ENCODE measurements at regions not wholly inside any gene's neighbourhood (a gene's known extent, or its start where the extent isn't known, plus 50 kb on each side); places are given as distances from the start of the nearest gene placed in this dataset.
"Not testable (repeated sequence)": the region's sequence is repeated elsewhere in the genome, so short reads cannot be mapped to it uniquely, and the experiment has no call there.

DNA sequence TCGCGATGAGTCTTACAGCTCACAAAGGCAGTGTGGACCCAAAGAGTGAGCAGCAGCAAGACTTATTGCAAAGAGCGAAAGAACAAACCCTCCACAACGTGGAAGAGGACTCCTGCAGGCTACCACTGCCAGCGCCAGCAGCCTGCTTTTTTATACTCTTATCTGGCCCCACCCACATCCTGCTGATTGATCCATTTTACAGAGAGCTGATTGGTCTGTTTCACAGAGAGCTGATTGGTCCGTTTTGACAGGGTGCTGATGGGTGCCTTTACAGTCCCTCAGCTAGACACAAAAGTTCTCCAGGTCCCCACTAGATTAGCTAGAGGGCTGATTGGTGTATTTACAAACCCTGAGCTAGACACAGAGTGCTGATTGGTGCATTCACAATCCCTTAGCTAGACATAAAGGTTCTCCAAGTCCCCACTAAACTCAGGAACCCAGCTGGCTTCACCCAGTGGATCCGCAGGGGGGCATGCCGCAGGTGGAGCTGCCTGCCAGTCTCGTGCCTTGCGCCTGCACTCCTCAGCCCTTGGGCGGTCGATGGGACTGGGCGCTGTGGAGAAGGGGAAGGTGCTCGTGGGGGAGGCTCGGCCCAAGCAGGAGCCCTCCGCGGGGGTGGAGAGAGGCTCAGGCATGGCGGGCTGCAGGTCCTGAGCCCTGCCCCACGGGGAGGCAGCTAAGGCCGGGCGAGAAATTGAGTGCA, 75.7 kb downstream of the QDPR start:
- not testable (repeated sequence) for H3K4me3 ChIP-seq (ENCODE audit: low read depth, low read length)

DNA sequence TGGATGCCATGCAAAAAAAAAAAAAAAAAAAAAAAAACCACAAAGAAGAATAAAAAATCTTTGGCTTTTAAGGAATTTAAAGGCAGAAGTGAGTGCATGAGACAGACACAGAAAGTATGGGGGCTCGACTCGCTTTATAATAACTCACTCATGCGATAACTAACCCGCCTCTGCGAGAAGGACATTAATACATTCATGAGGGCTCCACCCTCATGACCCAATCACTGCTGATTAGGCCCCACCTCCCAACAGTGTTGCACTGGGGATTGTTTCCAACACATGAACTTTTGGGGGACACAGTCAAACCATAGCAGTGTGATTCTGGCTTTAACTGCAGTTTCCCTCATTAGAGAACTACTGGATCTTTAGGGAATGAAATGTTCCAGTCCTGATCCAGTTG, 78.1 kb downstream of the QDPR start:
- TF ChIP-seq, protein P1, sequence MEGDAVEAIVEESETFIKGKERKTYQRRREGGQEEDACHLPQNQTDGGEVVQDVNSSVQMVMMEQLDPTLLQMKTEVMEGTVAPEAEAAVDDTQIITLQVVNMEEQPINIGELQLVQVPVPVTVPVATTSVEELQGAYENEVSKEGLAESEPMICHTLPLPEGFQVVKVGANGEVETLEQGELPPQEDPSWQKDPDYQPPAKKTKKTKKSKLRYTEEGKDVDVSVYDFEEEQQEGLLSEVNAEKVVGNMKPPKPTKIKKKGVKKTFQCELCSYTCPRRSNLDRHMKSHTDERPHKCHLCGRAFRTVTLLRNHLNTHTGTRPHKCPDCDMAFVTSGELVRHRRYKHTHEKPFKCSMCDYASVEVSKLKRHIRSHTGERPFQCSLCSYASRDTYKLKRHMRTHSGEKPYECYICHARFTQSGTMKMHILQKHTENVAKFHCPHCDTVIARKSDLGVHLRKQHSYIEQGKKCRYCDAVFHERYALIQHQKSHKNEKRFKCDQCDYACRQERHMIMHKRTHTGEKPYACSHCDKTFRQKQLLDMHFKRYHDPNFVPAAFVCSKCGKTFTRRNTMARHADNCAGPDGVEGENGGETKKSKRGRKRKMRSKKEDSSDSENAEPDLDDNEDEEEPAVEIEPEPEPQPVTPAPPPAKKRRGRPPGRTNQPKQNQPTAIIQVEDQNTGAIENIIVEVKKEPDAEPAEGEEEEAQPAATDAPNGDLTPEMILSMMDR (IDR thresholded peaks at IDR 0.05; ENCODE audit: borderline replicate concordance, insufficient read depth, low read depth, low read length), result no peak
- no peak overlapping the region for H3K4me3 ChIP-seq (ENCODE audit: low read depth, low read length)

DNA sequence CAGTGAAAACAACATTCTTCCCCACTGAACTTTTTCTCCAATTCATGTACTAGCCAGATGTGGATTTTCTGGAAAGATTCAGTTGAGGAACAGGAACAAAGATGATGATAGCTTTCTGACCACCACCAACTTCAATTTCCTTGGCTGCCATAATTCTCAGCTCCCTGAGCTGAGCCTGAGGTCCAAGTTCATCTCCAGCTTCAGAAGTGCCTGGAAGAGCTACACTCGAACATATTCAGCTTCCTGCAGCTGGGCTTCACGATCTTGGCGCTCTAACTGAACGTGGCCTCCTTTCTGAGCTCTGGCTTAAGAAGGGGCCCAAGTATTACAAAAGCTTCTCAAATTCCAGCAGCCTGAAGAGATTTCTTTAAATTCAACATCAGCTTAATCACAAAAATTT, 83.9 kb downstream of the QDPR start:
- H3K4me3 ChIP-seq (ENCODE audit: low read depth, low read length), result no peak overlapping the region
- TF ChIP-seq, protein P1 (IDR thresholded peaks at IDR 0.05; ENCODE audit: borderline replicate concordance, insufficient read depth, low read depth, low read length), result no peak

DNA sequence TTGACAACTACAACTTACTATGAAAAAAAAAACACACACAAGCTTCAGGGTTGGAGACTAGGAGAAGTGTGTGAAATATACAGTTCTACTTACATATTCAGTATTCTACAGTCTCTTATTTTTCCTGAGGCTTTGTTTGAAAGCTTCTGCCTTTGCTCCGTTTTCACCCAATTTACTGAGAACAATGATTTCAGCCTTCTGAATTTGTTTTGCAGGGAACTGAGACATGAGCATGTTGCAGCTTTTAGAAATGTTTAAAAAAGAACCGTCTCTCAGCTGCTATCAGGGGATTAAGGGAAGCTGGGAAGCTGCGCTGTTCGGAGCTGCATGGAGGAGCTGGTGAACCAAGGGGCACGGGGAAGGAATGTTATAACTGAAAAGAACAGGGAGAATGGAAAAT, 85.7 kb downstream of the QDPR start:
- H3K4me3 ChIP-seq (ENCODE audit: low read depth, low read length), result no peak overlapping the region
- TF ChIP-seq, protein P1 (IDR thresholded peaks at IDR 0.05; ENCODE audit: borderline replicate concordance, insufficient read depth, low read depth, low read length), result no peak

DNA sequence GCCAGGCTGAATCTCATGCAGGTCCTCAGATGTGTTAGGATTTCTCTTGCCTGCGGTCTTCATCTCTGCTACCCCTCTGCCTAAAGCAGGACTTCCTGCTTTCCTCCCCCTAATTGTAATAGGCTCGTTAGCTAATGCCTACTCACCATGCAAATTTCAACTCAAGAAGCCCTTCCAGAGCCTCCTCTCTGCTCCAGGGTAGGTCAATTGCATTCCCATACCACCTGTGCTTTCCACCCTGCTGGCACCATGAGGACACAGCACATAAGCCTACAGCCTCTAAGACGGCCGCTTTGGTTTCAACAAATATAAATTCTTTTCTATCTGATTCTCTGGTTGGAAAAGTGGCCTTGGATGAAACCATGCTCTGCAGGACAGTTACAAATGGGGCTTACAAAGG, 93.9 kb downstream of the QDPR start:
- TF ChIP-seq, protein P1 (IDR thresholded peaks at IDR 0.05; ENCODE audit: borderline replicate concordance, insufficient read depth, low read depth, low read length), result no peak
- H3K4me3 ChIP-seq (ENCODE audit: low read depth, low read length), result no peak overlapping the region

DNA sequence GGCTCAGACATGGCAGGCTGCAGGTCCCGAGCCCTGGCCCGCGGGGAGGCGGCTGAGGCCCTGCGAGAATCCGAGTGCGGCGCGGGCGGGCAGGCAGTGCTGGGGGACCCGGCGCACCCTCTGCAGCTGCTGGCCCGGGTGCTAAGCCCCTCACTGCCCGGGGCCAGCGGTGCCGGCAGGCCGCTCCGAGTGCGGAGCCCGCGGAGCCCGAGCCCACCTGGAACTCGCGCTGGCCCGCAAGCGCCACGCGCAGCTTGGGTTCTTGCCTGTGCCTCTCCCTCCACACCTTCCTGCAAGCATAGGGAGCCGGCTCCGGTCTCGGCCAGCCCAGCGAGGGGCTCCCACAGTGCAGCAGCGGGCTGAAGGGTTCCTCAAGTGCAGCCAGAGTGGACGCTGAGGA, 97.5 kb downstream of the QDPR start:
- no peak overlapping the region for H3K4me3 ChIP-seq (ENCODE audit: low read depth, low read length)
- TF ChIP-seq, protein P1 (IDR thresholded peaks at IDR 0.05; ENCODE audit: borderline replicate concordance, insufficient read depth, low read depth, low read length), result no peak

DNA sequence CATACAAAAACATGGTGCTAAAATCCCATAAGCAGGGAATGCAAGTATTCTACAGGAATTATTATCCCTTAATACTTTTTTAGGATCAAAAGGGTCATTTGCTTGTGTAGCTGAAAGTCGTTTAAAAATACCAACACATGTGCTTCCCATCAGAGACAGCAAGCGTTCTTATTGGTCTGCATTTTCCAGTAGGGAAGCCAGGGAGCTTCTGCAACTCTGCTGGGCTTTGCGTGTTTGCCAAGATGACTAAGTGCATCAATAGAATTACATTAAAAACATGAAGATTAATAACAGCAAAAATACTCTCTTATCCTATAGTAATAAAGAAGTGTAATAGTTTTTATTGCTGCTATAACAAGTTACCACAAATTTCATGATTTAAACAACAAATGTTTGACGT, 111.2 kb downstream of the QDPR start:
- TF ChIP-seq, protein P1 (IDR thresholded peaks at IDR 0.05; ENCODE audit: borderline replicate concordance, insufficient read depth, low read depth, low read length), result no peak

More for the DNA sequence above, 111.2 kb downstream of the QDPR start:
- no peak overlapping the region for H3K4me3 ChIP-seq (ENCODE audit: low read depth, low read length)
